A673 (cell line): ENCODE measurements at regions not wholly inside any gene's neighbourhood (a gene's known extent, or its start where the extent isn't known, plus 50 kb on each side); places are given as distances from the start of the nearest gene placed in this dataset.

Experiments used
- EZH2 ChIP-seq: fragments of 200-600 bp; sonication (generic); IDR thresholded peaks from 2 replicates; pipeline ENCODE4 v1.6.1; 2017; ENCODE audit warnings: borderline replicate concordance, low read depth, mild to moderate bottlenecking, mixed read lengths, antibody characterized with exemption, low read length; ENCODE audit not compliant: poor library complexity, severe bottlenecking
- TF ChIP-seq, protein P1 (sequence below): fragments of 300-800, 200-600 bp; sonication (generic); conservative IDR thresholded peaks from 2 replicates; pipeline ENCODE4 v1.5.1; 2017; ENCODE audit warnings: low read depth, mild to moderate bottlenecking, antibody characterized with exemption, low read length, moderate library complexity, mixed read lengths

DNA sequence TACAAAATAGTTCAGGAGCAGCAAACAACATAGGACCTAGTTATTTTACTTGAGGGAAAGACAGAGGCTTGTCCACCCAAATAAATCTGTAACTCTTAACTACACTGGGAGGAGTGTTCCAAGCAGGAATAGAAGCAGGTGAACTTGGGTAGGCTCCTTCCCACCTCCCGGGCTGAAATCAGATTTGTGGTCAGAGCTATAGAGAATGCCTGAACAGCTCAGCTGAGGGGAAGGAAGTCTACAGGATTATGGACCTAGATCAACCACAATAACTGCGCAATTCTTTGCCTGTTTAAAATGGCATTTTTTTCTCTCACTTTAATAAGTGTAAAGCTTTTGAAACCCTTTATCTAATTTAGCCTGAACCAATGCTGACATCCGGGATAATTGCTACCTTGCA lies 73.5 kb upstream of the IRS2 start:
- TF ChIP-seq, protein P1, sequence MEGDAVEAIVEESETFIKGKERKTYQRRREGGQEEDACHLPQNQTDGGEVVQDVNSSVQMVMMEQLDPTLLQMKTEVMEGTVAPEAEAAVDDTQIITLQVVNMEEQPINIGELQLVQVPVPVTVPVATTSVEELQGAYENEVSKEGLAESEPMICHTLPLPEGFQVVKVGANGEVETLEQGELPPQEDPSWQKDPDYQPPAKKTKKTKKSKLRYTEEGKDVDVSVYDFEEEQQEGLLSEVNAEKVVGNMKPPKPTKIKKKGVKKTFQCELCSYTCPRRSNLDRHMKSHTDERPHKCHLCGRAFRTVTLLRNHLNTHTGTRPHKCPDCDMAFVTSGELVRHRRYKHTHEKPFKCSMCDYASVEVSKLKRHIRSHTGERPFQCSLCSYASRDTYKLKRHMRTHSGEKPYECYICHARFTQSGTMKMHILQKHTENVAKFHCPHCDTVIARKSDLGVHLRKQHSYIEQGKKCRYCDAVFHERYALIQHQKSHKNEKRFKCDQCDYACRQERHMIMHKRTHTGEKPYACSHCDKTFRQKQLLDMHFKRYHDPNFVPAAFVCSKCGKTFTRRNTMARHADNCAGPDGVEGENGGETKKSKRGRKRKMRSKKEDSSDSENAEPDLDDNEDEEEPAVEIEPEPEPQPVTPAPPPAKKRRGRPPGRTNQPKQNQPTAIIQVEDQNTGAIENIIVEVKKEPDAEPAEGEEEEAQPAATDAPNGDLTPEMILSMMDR = no peak
- no peak for TF ChIP-seq EZH2
